ENCODE measurements at regions not wholly inside any gene's neighbourhood (a gene's known extent, or its start where the extent isn't known, plus 50 kb on each side); places are given as distances from the start of the nearest gene placed in this dataset.

DNA sequence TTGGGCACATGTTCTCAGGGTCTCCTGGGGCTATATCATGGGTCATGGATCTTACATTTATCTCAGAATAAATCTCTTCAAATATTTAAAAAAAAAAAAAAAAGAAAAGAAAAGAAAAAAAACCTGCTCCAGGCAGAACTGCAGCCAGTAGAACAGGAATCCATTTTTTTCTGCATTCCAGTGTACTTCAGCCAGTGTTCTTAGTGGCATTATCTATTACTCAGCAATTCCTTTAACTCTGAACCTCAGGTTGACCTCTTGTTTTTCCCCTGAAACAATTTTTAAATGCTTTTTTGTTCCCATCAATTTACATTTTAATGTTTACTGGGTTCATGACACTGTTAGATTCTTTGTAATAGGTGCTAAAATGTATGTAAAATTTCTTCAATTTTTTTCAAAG is 66.7 kb upstream of the STXBP6 start:
- TF ChIP-seq, protein P1, sequence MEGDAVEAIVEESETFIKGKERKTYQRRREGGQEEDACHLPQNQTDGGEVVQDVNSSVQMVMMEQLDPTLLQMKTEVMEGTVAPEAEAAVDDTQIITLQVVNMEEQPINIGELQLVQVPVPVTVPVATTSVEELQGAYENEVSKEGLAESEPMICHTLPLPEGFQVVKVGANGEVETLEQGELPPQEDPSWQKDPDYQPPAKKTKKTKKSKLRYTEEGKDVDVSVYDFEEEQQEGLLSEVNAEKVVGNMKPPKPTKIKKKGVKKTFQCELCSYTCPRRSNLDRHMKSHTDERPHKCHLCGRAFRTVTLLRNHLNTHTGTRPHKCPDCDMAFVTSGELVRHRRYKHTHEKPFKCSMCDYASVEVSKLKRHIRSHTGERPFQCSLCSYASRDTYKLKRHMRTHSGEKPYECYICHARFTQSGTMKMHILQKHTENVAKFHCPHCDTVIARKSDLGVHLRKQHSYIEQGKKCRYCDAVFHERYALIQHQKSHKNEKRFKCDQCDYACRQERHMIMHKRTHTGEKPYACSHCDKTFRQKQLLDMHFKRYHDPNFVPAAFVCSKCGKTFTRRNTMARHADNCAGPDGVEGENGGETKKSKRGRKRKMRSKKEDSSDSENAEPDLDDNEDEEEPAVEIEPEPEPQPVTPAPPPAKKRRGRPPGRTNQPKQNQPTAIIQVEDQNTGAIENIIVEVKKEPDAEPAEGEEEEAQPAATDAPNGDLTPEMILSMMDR (IDR thresholded peaks at IDR 0.05), result no peak
- TF ChIP-seq, protein P2, sequence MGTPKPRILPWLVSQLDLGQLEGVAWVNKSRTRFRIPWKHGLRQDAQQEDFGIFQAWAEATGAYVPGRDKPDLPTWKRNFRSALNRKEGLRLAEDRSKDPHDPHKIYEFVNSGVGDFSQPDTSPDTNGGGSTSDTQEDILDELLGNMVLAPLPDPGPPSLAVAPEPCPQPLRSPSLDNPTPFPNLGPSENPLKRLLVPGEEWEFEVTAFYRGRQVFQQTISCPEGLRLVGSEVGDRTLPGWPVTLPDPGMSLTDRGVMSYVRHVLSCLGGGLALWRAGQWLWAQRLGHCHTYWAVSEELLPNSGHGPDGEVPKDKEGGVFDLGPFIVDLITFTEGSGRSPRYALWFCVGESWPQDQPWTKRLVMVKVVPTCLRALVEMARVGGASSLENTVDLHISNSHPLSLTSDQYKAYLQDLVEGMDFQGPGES (IDR thresholded peaks at IDR 0.05; ENCODE audit: low read depth, low read length), result no peak
- TF ChIP-seq POLR2AphosphoS5 (IDR thresholded peaks at IDR 0.05; ENCODE audit: low read depth, low read length), result no peak
- TF ChIP-seq TEAD4 (IDR thresholded peaks at IDR 0.05; ENCODE audit: borderline replicate concordance, insufficient read depth), result no peak

Data from SK-N-SH (cell line).